Neural cell (in vitro differentiated cells): ENCODE measurements at regions not wholly inside any gene's neighbourhood (a gene's known extent, or its start where the extent isn't known, plus 50 kb on each side); places are given as distances from the start of the nearest gene placed in this dataset.

ENCODE experiments used
- H2AFZ ChIP-seq: fragments of 200-600, 300-800 bp; sonication (generic), shearing (Covaris generic); 2 replicates; pipeline ENCODE4 v1.6.0; 2014; ENCODE audit warnings: low read depth, mild to moderate bottlenecking, antibody characterized with exemption, low read length, moderate library complexity
- H3F3A ChIP-seq: fragments of 200-600 bp; shearing (Covaris generic); 2 replicates; pipeline ENCODE4 v1.6.1; 2016; ENCODE audit warnings: mild to moderate bottlenecking, moderate library complexity, mixed read lengths, antibody characterized with exemption, low read length; ENCODE audit not compliant: insufficient read depth, poor library complexity, severe bottlenecking
- H3K27ac ChIP-seq: fragments of 200-600, 300-800 bp; sonication (generic), shearing (Covaris generic); 2 replicates; pipeline ENCODE4 v1.5.1; 2014; ENCODE audit warnings: mild to moderate bottlenecking, low read length, moderate library complexity
- H3K27me3 ChIP-seq: fragments of 300-800, 200-600 bp; sonication (generic), shearing (Covaris generic); 2 replicates; pipeline ENCODE4 v1.6.0; 2014; ENCODE audit warnings: mild to moderate bottlenecking, low read depth, low read length, moderate library complexity; ENCODE audit not compliant: insufficient read depth
- H3K36me3 ChIP-seq: fragments of 300-800, 200-600 bp; sonication (generic), shearing (Covaris generic); 2 replicates; pipeline ENCODE4 v1.5.1; 2014; ENCODE audit warnings: mild to moderate bottlenecking, antibody characterized with exemption, low read length, moderate library complexity; ENCODE audit not compliant: insufficient read depth
- H3K4me2 ChIP-seq: fragments of 300-800, 200-600 bp; sonication (generic), shearing (Covaris generic); 2 replicates; pipeline ENCODE4 v1.6.0; 2014; ENCODE audit warnings: mild to moderate bottlenecking, low read length
- H3K4me3 ChIP-seq: fragments of 300-800, 200-600 bp; sonication (generic), shearing (Covaris generic); 2 replicates; pipeline ENCODE4 v1.5.1; 2014; ENCODE audit warnings: mild to moderate bottlenecking, low read length, moderate library complexity
- H3K79me2 ChIP-seq: fragments of 200-600 bp; shearing (Covaris generic); replicated peaks from 2 replicates; pipeline ENCODE4 v1.6.0; 2014; ENCODE audit warnings: mild to moderate bottlenecking, low read length, moderate library complexity; ENCODE audit not compliant: insufficient read depth
- H3K9ac ChIP-seq: fragments of 300-800, 200-600 bp; sonication (generic), shearing (Covaris generic); 2 replicates; pipeline ENCODE4 v1.6.1; 2016; ENCODE audit warnings: mild to moderate bottlenecking, low read length, mixed read lengths
- H3K9me2 ChIP-seq: fragments of 200-600 bp; shearing (Covaris generic); 2 replicates; pipeline ENCODE4 v1.6.1; 2016; ENCODE audit warnings: mild to moderate bottlenecking, low read length, mixed read lengths; ENCODE audit not compliant: insufficient read depth
- H3K9me3 ChIP-seq: fragments of 200-600, 300-800 bp; sonication (generic), shearing (Covaris generic); 2 replicates; pipeline ENCODE4 v1.6.1; 2016; ENCODE audit warnings: mild to moderate bottlenecking, mixed run types, low read length, moderate library complexity, mixed read lengths
- H4K20me1 ChIP-seq: fragments of 200-600 bp; shearing (Covaris generic); 2 replicates; pipeline ENCODE4 v1.6.1; 2016; ENCODE audit warnings: mild to moderate bottlenecking, mixed run types; ENCODE audit not compliant: insufficient read depth
- EP300 ChIP-seq: fragments of 450-650 bp; conservative IDR thresholded peaks from 2 replicates; pipeline ENCODE4 v1.6.1; 2014; ENCODE audit warnings: antibody characterized with exemption, mild to moderate bottlenecking, moderate library complexity; ENCODE audit not compliant: poor library complexity, severe bottlenecking
- EZH2 ChIP-seq: fragments of 200-600, 300-800 bp; shearing (Covaris generic), sonication (generic); IDR thresholded peaks from 2 replicates; pipeline ENCODE4 v1.6.1; 2014; ENCODE audit warnings: antibody characterized with exemption, low read length, borderline replicate concordance, mild to moderate bottlenecking; ENCODE audit not compliant: insufficient read depth, poor library complexity, severe bottlenecking
- MXI1 ChIP-seq: fragments of 450-650 bp; conservative IDR thresholded peaks from 2 replicates; pipeline ENCODE4 v1.6.1; 2014; ENCODE audit warnings: antibody characterized with exemption, mild to moderate bottlenecking; ENCODE audit not compliant: poor library complexity, severe bottlenecking
- POLR2AphosphoS5 ChIP-seq: IDR thresholded peaks from 2 replicates; pipeline ENCODE4 v1.6.1; 2012
- RAD21 ChIP-seq: fragments of 450-650 bp; conservative IDR thresholded peaks from 2 replicates; pipeline ENCODE4 v1.6.1; 2014; ENCODE audit warnings: antibody characterized with exemption, mild to moderate bottlenecking, moderate library complexity
- SMC3 ChIP-seq: fragments of 450-650 bp; conservative IDR thresholded peaks from 2 replicates; pipeline ENCODE4 v1.6.1; 2014; ENCODE audit warnings: antibody characterized with exemption, mild to moderate bottlenecking, moderate library complexity; ENCODE audit not compliant: poor library complexity
- TAF1 ChIP-seq: IDR thresholded peaks from 2 replicates; pipeline ENCODE4 v1.6.1; 2012; ENCODE audit warnings: low read depth
- TF ChIP-seq, protein P1 (sequence below): IDR thresholded peaks from 2 replicates; pipeline ENCODE4 v1.6.1; 2012; ENCODE audit warnings: borderline replicate concordance
- TF ChIP-seq, protein P2 (sequence below): fragments of 450-650 bp; IDR thresholded peaks from 2 replicates; pipeline ENCODE4 v1.5.1; 2014; ENCODE audit warnings: antibody characterized with exemption, mild to moderate bottlenecking, moderate library complexity; ENCODE audit not compliant: poor library complexity, severe bottlenecking

DNA sequence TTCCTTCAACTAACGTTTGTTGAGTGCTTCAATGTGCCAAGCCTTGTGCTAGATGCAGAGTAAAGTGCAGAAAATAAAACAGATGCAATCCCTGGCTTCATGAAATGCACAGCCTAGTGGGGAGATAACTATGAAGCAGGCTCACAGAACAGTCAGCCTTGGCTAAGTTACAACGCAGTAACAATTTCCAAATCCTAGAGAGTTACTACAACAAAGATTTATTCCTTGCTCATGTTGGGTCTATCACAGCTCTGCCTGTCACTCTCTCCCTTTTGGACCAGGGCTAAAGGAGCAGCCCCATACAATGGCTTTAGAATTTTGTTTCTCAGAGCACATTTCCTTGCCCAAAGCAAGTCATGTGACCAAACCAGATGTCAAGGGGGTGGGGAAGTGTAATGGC, 359.8 kb downstream of the ZNF326 start:
- no peaks in the 10 kb centered on the region for H3K9me3 ChIP-seq
- H3F3A ChIP-seq, result no peaks in the 10 kb centered on the region
- H3K36me3 ChIP-seq, result no peaks in the 10 kb centered on the region
- no peak overlapping the region for H3K4me2 ChIP-seq
- TF ChIP-seq POLR2AphosphoS5, result no peak
- TF ChIP-seq, protein P1, sequence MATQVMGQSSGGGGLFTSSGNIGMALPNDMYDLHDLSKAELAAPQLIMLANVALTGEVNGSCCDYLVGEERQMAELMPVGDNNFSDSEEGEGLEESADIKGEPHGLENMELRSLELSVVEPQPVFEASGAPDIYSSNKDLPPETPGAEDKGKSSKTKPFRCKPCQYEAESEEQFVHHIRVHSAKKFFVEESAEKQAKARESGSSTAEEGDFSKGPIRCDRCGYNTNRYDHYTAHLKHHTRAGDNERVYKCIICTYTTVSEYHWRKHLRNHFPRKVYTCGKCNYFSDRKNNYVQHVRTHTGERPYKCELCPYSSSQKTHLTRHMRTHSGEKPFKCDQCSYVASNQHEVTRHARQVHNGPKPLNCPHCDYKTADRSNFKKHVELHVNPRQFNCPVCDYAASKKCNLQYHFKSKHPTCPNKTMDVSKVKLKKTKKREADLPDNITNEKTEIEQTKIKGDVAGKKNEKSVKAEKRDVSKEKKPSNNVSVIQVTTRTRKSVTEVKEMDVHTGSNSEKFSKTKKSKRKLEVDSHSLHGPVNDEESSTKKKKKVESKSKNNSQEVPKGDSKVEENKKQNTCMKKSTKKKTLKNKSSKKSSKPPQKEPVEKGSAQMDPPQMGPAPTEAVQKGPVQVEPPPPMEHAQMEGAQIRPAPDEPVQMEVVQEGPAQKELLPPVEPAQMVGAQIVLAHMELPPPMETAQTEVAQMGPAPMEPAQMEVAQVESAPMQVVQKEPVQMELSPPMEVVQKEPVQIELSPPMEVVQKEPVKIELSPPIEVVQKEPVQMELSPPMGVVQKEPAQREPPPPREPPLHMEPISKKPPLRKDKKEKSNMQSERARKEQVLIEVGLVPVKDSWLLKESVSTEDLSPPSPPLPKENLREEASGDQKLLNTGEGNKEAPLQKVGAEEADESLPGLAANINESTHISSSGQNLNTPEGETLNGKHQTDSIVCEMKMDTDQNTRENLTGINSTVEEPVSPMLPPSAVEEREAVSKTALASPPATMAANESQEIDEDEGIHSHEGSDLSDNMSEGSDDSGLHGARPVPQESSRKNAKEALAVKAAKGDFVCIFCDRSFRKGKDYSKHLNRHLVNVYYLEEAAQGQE, result no peak
- no peaks in the 10 kb centered on the region for H4K20me1 ChIP-seq
- no peak overlapping the region for H2AFZ ChIP-seq
- no peak overlapping the region for H3K9ac ChIP-seq
- H3K27me3 ChIP-seq, result no peaks in the 10 kb centered on the region
- H3K27ac ChIP-seq, result no peak overlapping the region
- H3K4me3 ChIP-seq, result no peak overlapping the region
- H3K79me2 ChIP-seq, result no peaks in the 10 kb centered on the region
- H3K9me2 ChIP-seq, result no peaks in the 10 kb centered on the region

DNA sequence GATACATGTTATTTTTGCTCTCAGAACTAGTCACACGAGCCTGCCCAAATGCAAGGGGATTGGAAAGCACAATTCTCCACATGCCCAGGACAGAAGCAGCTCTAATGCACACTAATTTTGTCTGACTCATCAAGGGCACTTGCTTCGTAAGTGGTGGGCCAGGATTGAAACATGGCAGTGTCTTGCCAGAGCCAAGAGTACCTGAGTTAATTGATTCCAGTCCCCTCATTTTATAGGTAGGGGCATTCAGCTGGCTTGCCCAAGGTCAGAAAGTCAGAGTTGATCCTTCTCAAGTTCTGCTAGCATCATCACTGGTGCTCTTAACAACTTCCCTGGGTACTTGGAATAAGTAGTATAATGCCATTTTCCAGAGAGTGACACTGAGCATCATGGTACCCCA, 356.1 kb downstream of the ZNF326 start:
- Histone ChIP-seq H3K4me3 (no peak overlapping the region), H3K27ac (no peak overlapping the region)

More for the DNA sequence above, 356.1 kb downstream of the ZNF326 start:
- Histone ChIP-seq H3K36me3 (no peaks in the 10 kb centered on the region), H3K9me3 (no peaks in the 10 kb centered on the region), H3F3A (no peaks in the 10 kb centered on the region), H3K27me3 (no peaks in the 10 kb centered on the region), H3K9me2 (no peaks in the 10 kb centered on the region), H2AFZ (no peak overlapping the region), H3K9ac (no peak overlapping the region), H4K20me1 (no peaks in the 10 kb centered on the region), H3K4me2 (no peak overlapping the region), H3K79me2 (no peaks in the 10 kb centered on the region)
- TF ChIP-seq, protein P2, sequence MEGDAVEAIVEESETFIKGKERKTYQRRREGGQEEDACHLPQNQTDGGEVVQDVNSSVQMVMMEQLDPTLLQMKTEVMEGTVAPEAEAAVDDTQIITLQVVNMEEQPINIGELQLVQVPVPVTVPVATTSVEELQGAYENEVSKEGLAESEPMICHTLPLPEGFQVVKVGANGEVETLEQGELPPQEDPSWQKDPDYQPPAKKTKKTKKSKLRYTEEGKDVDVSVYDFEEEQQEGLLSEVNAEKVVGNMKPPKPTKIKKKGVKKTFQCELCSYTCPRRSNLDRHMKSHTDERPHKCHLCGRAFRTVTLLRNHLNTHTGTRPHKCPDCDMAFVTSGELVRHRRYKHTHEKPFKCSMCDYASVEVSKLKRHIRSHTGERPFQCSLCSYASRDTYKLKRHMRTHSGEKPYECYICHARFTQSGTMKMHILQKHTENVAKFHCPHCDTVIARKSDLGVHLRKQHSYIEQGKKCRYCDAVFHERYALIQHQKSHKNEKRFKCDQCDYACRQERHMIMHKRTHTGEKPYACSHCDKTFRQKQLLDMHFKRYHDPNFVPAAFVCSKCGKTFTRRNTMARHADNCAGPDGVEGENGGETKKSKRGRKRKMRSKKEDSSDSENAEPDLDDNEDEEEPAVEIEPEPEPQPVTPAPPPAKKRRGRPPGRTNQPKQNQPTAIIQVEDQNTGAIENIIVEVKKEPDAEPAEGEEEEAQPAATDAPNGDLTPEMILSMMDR, result no peak
- TF ChIP-seq, protein P1, result no peak
- TF ChIP-seq TAF1 (no peak), EZH2 (no peak), POLR2AphosphoS5 (no peak), SMC3 (no peak), RAD21 (no peak), EP300 (no peak), MXI1 (no peak)
